Jurkat, Clone E6-1 (cell line): ENCODE measurements at regions not wholly inside any gene's neighbourhood (a gene's known extent, or its start where the extent isn't known, plus 50 kb on each side); places are given as distances from the start of the nearest gene placed in this dataset.
"Not testable (repeated sequence)": the region's sequence is repeated elsewhere in the genome, so short reads cannot be mapped to it uniquely, and the experiment has no call there.

Experiments
- DNase-seq: peaks from one replicate; pipeline ENCODE4 v3.0.0-alpha.2; 2011; ENCODE audit warnings: low read depth, low spot score
- H3K4me3 ChIP-seq: 2 replicates; pipeline ENCODE4 v1.5.1; 2011; ENCODE audit warnings: mild to moderate bottlenecking, low read length, control low read depth, moderate library complexity

GRCh38 chr2:104904889-104905288 lies 51.0 kb downstream of the POU3F3 start:
- no peak overlapping the region for H3K4me3 ChIP-seq
- no peak for DNase-seq

- no peak for DNase-seq
- H3K4me3 ChIP-seq = no peak overlapping the region
Observed at GRCh38 chr2:104909317-104909716, 55.4 kb downstream of the POU3F3 start.

GRCh38 chr2:104914509-104914908 lies 60.6 kb downstream of the POU3F3 start:
- H3K4me3 ChIP-seq = no peak overlapping the region
- DNase-seq = no peak

- no peak for DNase-seq
- H3K4me3 ChIP-seq = no peak overlapping the region
Observed at GRCh38 chr2:104915107-104915793, 61.3 kb downstream of the POU3F3 start.

GRCh38 chr2:104919127-104919526 lies 65.2 kb downstream of the POU3F3 start:
- DNase-seq = no peak
- H3K4me3 ChIP-seq = no peak overlapping the region

GRCh38 chr2:104923665-104924064 lies 69.8 kb downstream of the POU3F3 start:
- no peak for DNase-seq
- H3K4me3 ChIP-seq = no peak overlapping the region

GRCh38 chr2:104929663-104930062 lies 75.7 kb downstream of the POU3F3 start:
- DNase-seq = no peak
- no peak overlapping the region for H3K4me3 ChIP-seq

GRCh38 chr2:104930732-104931131 lies 76.8 kb downstream of the POU3F3 start:
- no peak for DNase-seq
- H3K4me3 ChIP-seq = no peak overlapping the region

GRCh38 chr2:104932243-104932642 lies 78.3 kb downstream of the POU3F3 start:
- H3K4me3 ChIP-seq = no peak overlapping the region
- no peak for DNase-seq

- DNase-seq = no peak
- no peak overlapping the region for H3K4me3 ChIP-seq
Observed at GRCh38 chr2:104933151-104933917, 79.4 kb downstream of the POU3F3 start.

- no peak for DNase-seq
- H3K4me3 ChIP-seq = no peak overlapping the region
Observed at GRCh38 chr2:104936527-104936926, 82.6 kb downstream of the POU3F3 start.

- H3K4me3 ChIP-seq = no peak overlapping the region
- no peak for DNase-seq
Observed at GRCh38 chr2:104938231-104938941, 84.5 kb downstream of the POU3F3 start.

- H3K4me3 ChIP-seq = no peak overlapping the region
- no peak for DNase-seq
Observed at GRCh38 chr2:104939570-104940217, 85.8 kb downstream of the POU3F3 start.

- no peak for DNase-seq
- no peak overlapping the region for H3K4me3 ChIP-seq
Observed at GRCh38 chr2:104944495-104944894, 90.6 kb downstream of the POU3F3 start.

- DNase-seq = no peak
- no peak overlapping the region for H3K4me3 ChIP-seq
Observed at GRCh38 chr2:104945121-104945520, 91.2 kb downstream of the POU3F3 start.

- DNase-seq = no peak
- no peak overlapping the region for H3K4me3 ChIP-seq
Observed at GRCh38 chr2:104945866-104946265, 92.0 kb downstream of the POU3F3 start.

- DNase-seq, H3K4me3 ChIP-seq: not testable (repeated sequence)
Observed at GRCh38 chr2:104947456-104947855, 90.4 kb upstream of the MRPS9 start.

- H3K4me3 ChIP-seq = no peak overlapping the region
- DNase-seq = no peak
Observed at GRCh38 chr2:104952976-104953375, 84.9 kb upstream of the MRPS9 start.

- H3K4me3 ChIP-seq = no peak overlapping the region
- no peak for DNase-seq
Observed at GRCh38 chr2:104965900-104966299, 72.0 kb upstream of the MRPS9 start.

- no peak overlapping the region for H3K4me3 ChIP-seq
- peak; percentile 42 for DNase-seq
Observed at GRCh38 chr2:104969564-104969963, 68.3 kb upstream of the MRPS9 start.
